ENCODE measurements at regions not wholly inside any gene's neighbourhood (a gene's known extent, or its start where the extent isn't known, plus 50 kb on each side); places are given as distances from the start of the nearest gene placed in this dataset.

- Histone ChIP-seq H3K4me1 (replicated peaks in 1 of 4; ENCODE audit: control insufficient read depth in 3 of 4, insufficient read depth in 4 of 4, low read length in 3 of 4) (peaks cover 0 to 5% (median 3%) of the 10 kb centered on the region in 4 experiments; a peak in 3 of 7 replicates), H3K4me2 (ENCODE audit: insufficient read depth in 1 of 2, low read depth in 2 of 2, low read length in 2 of 2) (no peak overlapping the region), H4K5ac (ENCODE audit: insufficient read length, low read depth, low read length) (no peak overlapping the region), H3K36me3 (ENCODE audit: control insufficient read depth in 2 of 4, insufficient read depth in 4 of 4, low read length in 3 of 4) (no peaks in the 10 kb centered on the region), H2AFZ (ENCODE audit: low read length) (no peak overlapping the region), H3K9ac (replicated peaks in 1 of 4; ENCODE audit: extremely low read depth in 1 of 4, low read depth in 3 of 4, low read length in 3 of 4) (no peak overlapping the region), H4K91ac (replicated peaks; ENCODE audit: insufficient read length, low read length) (no peak overlapping the region), H3K4ac (replicated peaks; ENCODE audit: insufficient read length, low read depth, low read length) (no peak overlapping the region), H2BK15ac (ENCODE audit: low read length) (no peak overlapping the region), H2BK120ac (replicated peaks; ENCODE audit: low read depth, low read length) (no peak overlapping the region), H2BK20ac (ENCODE audit: low read length) (no peak overlapping the region), H3K4me3 (ENCODE audit: extremely low read depth in 1 of 4, insufficient read depth in 2 of 4, low read depth in 3 of 4, low read length in 4 of 4) (no peak overlapping the region), H3K79me1 (ENCODE audit: low read depth, low read length) (no peaks in the 10 kb centered on the region), H3K27ac (ENCODE audit: low read depth, low read length) (no peak overlapping the region), H3K14ac (ENCODE audit: insufficient read length) (no peak overlapping the region), H2BK5ac (ENCODE audit: low read depth, low read length) (no peak overlapping the region), H3K27me3 (replicated peaks in 1 of 4; ENCODE audit: control insufficient read depth in 3 of 4, extremely low read depth in 1 of 4, insufficient read depth in 3 of 4, low read length in 3 of 4) (peaks cover 0 to 1% (median 0%) of the 10 kb centered on the region in 4 experiments; a peak in 1 of 7 replicates), H2AK5ac (ENCODE audit: low read depth, low read length) (no peak overlapping the region), H3K79me2 (ENCODE audit: control insufficient read depth in 1 of 2, insufficient read depth in 2 of 2, low read length in 2 of 2) (no peaks in the 10 kb centered on the region), H3K23me2 (ENCODE audit: low read depth, low read length) (no peaks in the 10 kb centered on the region; the same call in 1 of the 2 replicates), H3K9me3 (ENCODE audit: insufficient read depth in 2 of 2, low read depth in 1 of 2, low read length in 1 of 2) (no peaks in the 10 kb centered on the region), H3K23ac (ENCODE audit: insufficient read length) (no peak overlapping the region), H4K8ac (ENCODE audit: extremely low read depth, insufficient read depth, low read length) (no peak overlapping the region), H3K56ac (replicated peaks; ENCODE audit: insufficient read length, low read depth, low read length) (no peak overlapping the region), H2BK12ac (ENCODE audit: low read depth, low read length) (no peak overlapping the region), H4K20me1 (replicated peaks in 1 of 2; ENCODE audit: control insufficient read depth in 1 of 2, insufficient read depth in 2 of 2, low read length in 2 of 2) (no peaks in the 10 kb centered on the region), H3K18ac (ENCODE audit: extremely low read depth, low read length) (no peak overlapping the region)
- POLR2A ChIA-PET (ENCODE audit: partially characterized antibody): no interaction called here
- FAIRE-seq (no peak), DNase-seq (ENCODE audit: low read depth in 1 of 2, low spot score in 2 of 2) (no peak)
- TF ChIP-seq RBBP5 (IDR thresholded peaks at IDR 0.05; ENCODE audit: borderline replicate concordance, low read depth, low read length) (no peak), HDAC6 (IDR thresholded peaks at IDR 0.05; ENCODE audit: low read depth, low read length) (no peak), NRF1 (IDR thresholded peaks at IDR 0.05; ENCODE audit: low read depth, low read length) (no peak), ASH2L (IDR thresholded peaks at IDR 0.05; ENCODE audit: low read length) (no peak), NANOG (IDR thresholded peaks at IDR 0.05; ENCODE audit: insufficient read depth, low read depth, low read length, poor library complexity, severe bottlenecking) (no peak), RFX5 (IDR thresholded peaks at IDR 0.05; ENCODE audit: borderline replicate concordance, low read depth, low read length) (no peak), CEBPB (IDR thresholded peaks at IDR 0.05; ENCODE audit: low read depth, low read length) (no peak), POLR2A (IDR thresholded peaks at IDR 0.05; ENCODE audit: control extremely low read depth in 1 of 2, low read depth in 2 of 2, low read length in 2 of 2) (no peak), CTBP2 (IDR thresholded peaks at IDR 0.05; ENCODE audit: borderline replicate concordance, insufficient read depth, insufficient read length, low read length) (no peak)
- CTCF ChIA-PET (ENCODE audit: partially characterized antibody): interaction anchor here (1.2 kb wide), 1 partner anchor 73 kb away, joined by 4 read pairs; no protein-coding TSS in a partner anchor
- 97% methylated on average over 5 of the region's 5 CpGs; no CpG with 5 or more reads in 1 of the 2 experiments for WGBS, 2 experiments (ENCODE audit: extremely low coverage in 1 of 2, insufficient coverage in 1 of 2, insufficient read length in 1 of 2, insufficient replicate concordance in 2 of 2, low coverage in 1 of 2, low lambda C conversion rate in 2 of 2, missing lambda C conversion rate in 1 of 2)
These were observed 213.0 kb upstream of the ROBO2 start for GRCh38 chr3:76826861-76827260.

All from H1 (cell line).